Osteocyte (in vitro differentiated cells): ENCODE measurements at regions not wholly inside any gene's neighbourhood (a gene's known extent, or its start where the extent isn't known, plus 50 kb on each side); places are given as distances from the start of the nearest gene placed in this dataset.
"Not testable (repeated sequence)": the region's sequence is repeated elsewhere in the genome, so short reads cannot be mapped to it uniquely, and the experiment has no call there.

Experiments used
- DNase-seq: peaks from one replicate; pipeline ENCODE4 v3.0.0; 2021; ENCODE audit warnings: mixed read lengths; ENCODE audit not compliant: unreplicated experiment; ENCODE audit errors: extremely low spot score
- H3K27ac Mint-ChIP-seq: one replicate; pipeline ENCODE4 v1.8.0; 2021; ENCODE audit warnings: mild to moderate bottlenecking, mixed read lengths; ENCODE audit not compliant: unreplicated experiment
- H3K27me3 Mint-ChIP-seq: one replicate; pipeline ENCODE4 v1.8.0; 2021; ENCODE audit warnings: mixed read lengths; ENCODE audit not compliant: unreplicated experiment
- H3K36me3 Mint-ChIP-seq: one replicate; pipeline ENCODE4 v1.8.0; 2021; ENCODE audit warnings: mixed read lengths; ENCODE audit not compliant: unreplicated experiment
- H3K4me1 Mint-ChIP-seq: one replicate; pipeline ENCODE4 v1.8.0; 2021; ENCODE audit warnings: mixed read lengths; ENCODE audit not compliant: unreplicated experiment
- H3K4me3 Mint-ChIP-seq: one replicate; pipeline ENCODE4 v1.8.0; 2021; ENCODE audit warnings: mild to moderate bottlenecking, moderate library complexity, mixed read lengths; ENCODE audit not compliant: unreplicated experiment
- H3K9me3 Mint-ChIP-seq: one replicate; pipeline ENCODE4 v1.8.0; 2021; ENCODE audit warnings: mixed read lengths; ENCODE audit not compliant: unreplicated experiment
- CTCF ChIP-seq: fragments of 200-600 bp; sonication (generic); IDR thresholded peaks from 2 replicates; pipeline ENCODE4 v1.5.0; 2021; ENCODE audit warnings: antibody characterized with exemption, mild to moderate bottlenecking, moderate library complexity

- Mint-ChIP-seq H3K4me3 (no peak overlapping the region), H3K36me3 (no peaks in the 10 kb centered on the region), H3K27me3 (peaks cover 13% of the 10 kb centered on the region), H3K27ac (no peak overlapping the region), H3K4me1 (no peaks in the 10 kb centered on the region), H3K9me3 (no peaks in the 10 kb centered on the region)
- TF ChIP-seq CTCF, result no peak
- DNase-seq, result no peak
Measured at GRCh38 chr17:70379945-70380344, 210.6 kb downstream of the KCNJ2 start.

- H3K27me3 Mint-ChIP-seq, H3K9me3 Mint-ChIP-seq, DNase-seq, H3K27ac Mint-ChIP-seq, H3K4me3 Mint-ChIP-seq, H3K36me3 Mint-ChIP-seq, H3K4me1 Mint-ChIP-seq: not testable (repeated sequence)
Measured at GRCh38 chr17:70381916-70382315, 212.6 kb downstream of the KCNJ2 start.

- TF ChIP-seq CTCF, result no peak
- Mint-ChIP-seq H3K27ac (no peak overlapping the region), H3K4me3 (no peak overlapping the region), H3K36me3 (no peaks in the 10 kb centered on the region), H3K9me3 (no peaks in the 10 kb centered on the region), H3K27me3 (no peaks in the 10 kb centered on the region), H3K4me1 (no peaks in the 10 kb centered on the region)
- no peak for DNase-seq
Measured at GRCh38 chr17:70388326-70388725, 219.0 kb downstream of the KCNJ2 start.

- not testable (repeated sequence) for H3K9me3 Mint-ChIP-seq, H3K4me1 Mint-ChIP-seq, H3K36me3 Mint-ChIP-seq, DNase-seq, H3K27ac Mint-ChIP-seq, H3K27me3 Mint-ChIP-seq, H3K4me3 Mint-ChIP-seq
Measured at GRCh38 chr17:70389232-70389757, 220.0 kb downstream of the KCNJ2 start.

GRCh38 chr17:70390049-70390448 lies 220.7 kb downstream of the KCNJ2 start:
- peaks cover 4% of the 10 kb centered on the region for H3K27me3 Mint-ChIP-seq
- H3K9me3 Mint-ChIP-seq, result no peaks in the 10 kb centered on the region
- TF ChIP-seq CTCF, result no peak
- no peaks in the 10 kb centered on the region for H3K36me3 Mint-ChIP-seq
- no peak for DNase-seq
- no peak overlapping the region for H3K27ac Mint-ChIP-seq
- H3K4me3 Mint-ChIP-seq, result no peak overlapping the region
- no peaks in the 10 kb centered on the region for H3K4me1 Mint-ChIP-seq

- no peak for DNase-seq
- no peaks in the 10 kb centered on the region for H3K36me3 Mint-ChIP-seq
- peaks cover 17% of the 10 kb centered on the region for H3K27me3 Mint-ChIP-seq
- H3K4me3 Mint-ChIP-seq, result no peak overlapping the region
- H3K27ac Mint-ChIP-seq, result no peak overlapping the region
- TF ChIP-seq CTCF, result no peak
- no peaks in the 10 kb centered on the region for H3K9me3 Mint-ChIP-seq
- H3K4me1 Mint-ChIP-seq, result no peaks in the 10 kb centered on the region
Measured at GRCh38 chr17:70394473-70395232, 225.3 kb downstream of the KCNJ2 start.
